Stimulated activated naive CD8-positive, alpha-beta T cell treated with anti-CD3 and anti-CD28 coated beads, Interleukin-15, amount 100 ng/mL, for 72 hours (primary cell): ENCODE measurements at regions not wholly inside any gene's neighbourhood (a gene's known extent, or its start where the extent isn't known, plus 50 kb on each side); places are given as distances from the start of the nearest gene placed in this dataset.
"Not testable (repeated sequence)": the region's sequence is repeated elsewhere in the genome, so short reads cannot be mapped to it uniquely, and the experiment has no call there.

Source experiments
- ATAC-seq: fragments of 150-1000 bp; cut with Tn5 transposase; 2 replicates; pipeline ENCODE4 v1.10.0; 2021; ENCODE audit warnings: mild to moderate bottlenecking, moderate library complexity
- DNase-seq, 2 donors: peaks; one replicate each; pipeline ENCODE4 v3.0.0; 2021 to 2022
- H3K27ac Mint-ChIP-seq, 2 donors: one replicate each; pipeline ENCODE4 v1.8.0; 2022; ENCODE audit warnings: mild to moderate bottlenecking in 2 of 2, mixed read lengths in 2 of 2, moderate library complexity in 2 of 2
- H3K27me3 Mint-ChIP-seq: one replicate; pipeline ENCODE4 v1.8.0; 2022; ENCODE audit warnings: mixed read lengths
- H3K4me1 Mint-ChIP-seq: one replicate; pipeline ENCODE4 v1.8.0; 2022; ENCODE audit warnings: mild to moderate bottlenecking, mixed read lengths
- H3K4me3 Mint-ChIP-seq, 2 donors: one replicate each; pipeline ENCODE4 v1.8.0; 2022; ENCODE audit warnings: mild to moderate bottlenecking in 2 of 2, mixed read lengths in 2 of 2, moderate library complexity in 1 of 2
- H3K9me3 Mint-ChIP-seq, 2 donors: one replicate each; pipeline ENCODE4 v1.8.0; 2022; ENCODE audit warnings: mixed read lengths in 2 of 2

GRCh38 chr18:66440433-66440832 lies 163.5 kb downstream of the CDH19 start:
- ATAC-seq (no peak), DNase-seq (no peak)
- Mint-ChIP-seq H3K4me3 (no peak overlapping the region), H3K9me3 (peaks cover 0 to 7% of the 10 kb centered on the region in 2 donors), H3K27me3 (no peaks in the 10 kb centered on the region), H3K27ac (no peak overlapping the region), H3K4me1 (no peaks in the 10 kb centered on the region)

- no peak overlapping the region for H3K4me3 Mint-ChIP-seq
- no peak overlapping the region for H3K27ac Mint-ChIP-seq
- H3K4me1 Mint-ChIP-seq, result no peaks in the 10 kb centered on the region
- no peak for ATAC-seq
- DNase-seq, result no peak
- H3K27me3 Mint-ChIP-seq, result no peaks in the 10 kb centered on the region
- H3K9me3 Mint-ChIP-seq, result peaks cover 0 to 7% of the 10 kb centered on the region in 2 donors
Measured at GRCh38 chr18:66439670-66440069, 164.2 kb downstream of the CDH19 start.

GRCh38 chr18:66438711-66439536 lies 165.0 kb downstream of the CDH19 start:
- ATAC-seq (no peak), DNase-seq (no peak)
- H3K27me3 Mint-ChIP-seq, result no peaks in the 10 kb centered on the region
- no peaks in the 10 kb centered on the region for H3K4me1 Mint-ChIP-seq
- peaks cover 0 to 7% of the 10 kb centered on the region in 2 donors for H3K9me3 Mint-ChIP-seq
- H3K27ac Mint-ChIP-seq, result no peak overlapping the region
- no peak overlapping the region for H3K4me3 Mint-ChIP-seq

- Mint-ChIP-seq H3K4me1 (no peaks in the 10 kb centered on the region), H3K9me3 (peaks cover 0 to 7% of the 10 kb centered on the region in 2 donors), H3K4me3 (no peak overlapping the region), H3K27ac (no peak overlapping the region), H3K27me3 (no peaks in the 10 kb centered on the region)
- ATAC-seq (no peak), DNase-seq (no peak)
Measured at GRCh38 chr18:66432636-66433035, 171.3 kb downstream of the CDH19 start.

GRCh38 chr18:66428795-66429194 lies 175.1 kb downstream of the CDH19 start:
- no peaks in the 10 kb centered on the region for H3K27me3 Mint-ChIP-seq
- no peaks in the 10 kb centered on the region for H3K4me1 Mint-ChIP-seq
- H3K9me3 Mint-ChIP-seq, result no peaks in the 10 kb centered on the region
- H3K27ac Mint-ChIP-seq, result no peak overlapping the region
- ATAC-seq (no peak), DNase-seq (no peak)
- no peak overlapping the region for H3K4me3 Mint-ChIP-seq

- peaks cover 0 to 13% of the 10 kb centered on the region in 2 donors for H3K9me3 Mint-ChIP-seq
- H3K4me3 Mint-ChIP-seq, result no peak overlapping the region
- DNase-seq, result no peak
- no peaks in the 10 kb centered on the region for H3K27me3 Mint-ChIP-seq
- no peaks in the 10 kb centered on the region for H3K4me1 Mint-ChIP-seq
- no peak overlapping the region for H3K27ac Mint-ChIP-seq
- no peak for ATAC-seq
Measured at GRCh38 chr18:66419400-66419799, 184.5 kb downstream of the CDH19 start.

- Mint-ChIP-seq H3K4me1 (no peaks in the 10 kb centered on the region), H3K9me3 (peaks cover 8 to 11% of the 10 kb centered on the region in 2 donors), H3K4me3 (no peak overlapping the region), H3K27ac (no peak overlapping the region), H3K27me3 (no peaks in the 10 kb centered on the region)
- DNase-seq, result no peak
- no peak for ATAC-seq
Measured at GRCh38 chr18:66410692-66411091, 193.2 kb downstream of the CDH19 start.

- H3K9me3 Mint-ChIP-seq, result peaks cover 4 to 13% of the 10 kb centered on the region in 2 donors
- H3K27ac Mint-ChIP-seq, result no peak overlapping the region
- no peak overlapping the region for H3K4me3 Mint-ChIP-seq
- no peaks in the 10 kb centered on the region for H3K27me3 Mint-ChIP-seq
- no peak for DNase-seq
- no peaks in the 10 kb centered on the region for H3K4me1 Mint-ChIP-seq
- ATAC-seq, result peak; percentile 31
Measured at GRCh38 chr18:66395671-66396218, 208.1 kb downstream of the CDH19 start.

- H3K4me3 Mint-ChIP-seq, result no peak overlapping the region
- no peaks in the 10 kb centered on the region for H3K4me1 Mint-ChIP-seq
- DNase-seq, result no peak
- H3K9me3 Mint-ChIP-seq, result peaks cover 13 to 28% of the 10 kb centered on the region in 2 donors
- no peak overlapping the region for H3K27ac Mint-ChIP-seq
- no peak for ATAC-seq
- H3K27me3 Mint-ChIP-seq, result no peaks in the 10 kb centered on the region
Measured at GRCh38 chr18:66393463-66393862, 210.4 kb downstream of the CDH19 start.

GRCh38 chr18:66377291-66377690 lies 226.6 kb downstream of the CDH19 start:
- H3K27ac Mint-ChIP-seq, result no peak overlapping the region
- DNase-seq (no peak), ATAC-seq (no peak)
- peaks cover 4 to 10% of the 10 kb centered on the region in 2 donors for H3K9me3 Mint-ChIP-seq
- H3K27me3 Mint-ChIP-seq, result no peaks in the 10 kb centered on the region
- no peak overlapping the region for H3K4me3 Mint-ChIP-seq
- no peaks in the 10 kb centered on the region for H3K4me1 Mint-ChIP-seq

GRCh38 chr18:66375391-66375790 lies 228.5 kb downstream of the CDH19 start:
- H3K9me3 Mint-ChIP-seq, result peaks cover 4 to 10% of the 10 kb centered on the region in 2 donors
- H3K27me3 Mint-ChIP-seq, result not testable (repeated sequence)

GRCh38 chr18:66346833-66347588 lies 256.9 kb downstream of the CDH19 start:
- DNase-seq, result no peak
- Mint-ChIP-seq H3K27me3 (no peaks in the 10 kb centered on the region), H3K4me1 (no peaks in the 10 kb centered on the region), H3K9me3 (no peaks in the 10 kb centered on the region), H3K27ac (no peak overlapping the region), H3K4me3 (no peak overlapping the region)
- ATAC-seq, result no peak

More at GRCh38 chr18:66375391-66375790, 228.5 kb downstream of the CDH19 start:
- not testable (repeated sequence) for ATAC-seq, H3K4me3 Mint-ChIP-seq, H3K27ac Mint-ChIP-seq, DNase-seq, H3K4me1 Mint-ChIP-seq

GRCh38 chr18:66344227-66344626 lies 259.7 kb downstream of the CDH19 start:
- no peak overlapping the region for H3K27ac Mint-ChIP-seq
- H3K27me3 Mint-ChIP-seq, result no peaks in the 10 kb centered on the region
- no peaks in the 10 kb centered on the region for H3K9me3 Mint-ChIP-seq
- ATAC-seq (no peak), DNase-seq (no peak)
- H3K4me1 Mint-ChIP-seq, result no peaks in the 10 kb centered on the region
- no peak overlapping the region for H3K4me3 Mint-ChIP-seq

GRCh38 chr18:66342577-66342976 lies 261.3 kb downstream of the CDH19 start:
- Mint-ChIP-seq H3K4me3 (no peak overlapping the region), H3K27me3 (no peaks in the 10 kb centered on the region), H3K9me3 (no peaks in the 10 kb centered on the region), H3K27ac (no peak overlapping the region), H3K4me1 (no peaks in the 10 kb centered on the region)
- no peak for DNase-seq
- no peak for ATAC-seq

- no peaks in the 10 kb centered on the region for H3K9me3 Mint-ChIP-seq
- no peak overlapping the region for H3K27ac Mint-ChIP-seq
- no peak overlapping the region for H3K4me3 Mint-ChIP-seq
- no peaks in the 10 kb centered on the region for H3K27me3 Mint-ChIP-seq
- DNase-seq (no peak), ATAC-seq (no peak)
- no peaks in the 10 kb centered on the region for H3K4me1 Mint-ChIP-seq
Measured at GRCh38 chr18:66334534-66334933, 269.4 kb downstream of the CDH19 start.

GRCh38 chr18:66329716-66330115 lies 274.2 kb downstream of the CDH19 start:
- Mint-ChIP-seq H3K9me3 (no peaks in the 10 kb centered on the region), H3K27ac (no peak overlapping the region), H3K4me3 (no peak overlapping the region), H3K27me3 (no peaks in the 10 kb centered on the region), H3K4me1 (no peaks in the 10 kb centered on the region)
- ATAC-seq (no peak), DNase-seq (no peak)
